Activated CD4-positive, alpha-beta T cell treated with anti-CD3 and anti-CD28 coated beads, Interleukin-2, amount 10 ng/mL, durations not matched to agents 24 days and 14 days (primary cell): ENCODE measurements at regions not wholly inside any gene's neighbourhood (a gene's known extent, or its start where the extent isn't known, plus 50 kb on each side); places are given as distances from the start of the nearest gene placed in this dataset.
"Not testable (repeated sequence)": the region's sequence is repeated elsewhere in the genome, so short reads cannot be mapped to it uniquely, and the experiment has no call there.

Experiments
- DNase-seq: peaks from one replicate; pipeline ENCODE4 v3.0.0; 2022
- H3K27ac Mint-ChIP-seq: one replicate; pipeline ENCODE4 v1.8.0; 2022; ENCODE audit warnings: mild to moderate bottlenecking, mixed read lengths
- H3K27me3 Mint-ChIP-seq: one replicate; pipeline ENCODE4 v1.8.0; 2022; ENCODE audit warnings: mixed read lengths
- H3K36me3 Mint-ChIP-seq: one replicate; pipeline ENCODE4 v1.8.0; 2022; ENCODE audit warnings: low read depth, mild to moderate bottlenecking, mixed read lengths
- H3K4me1 Mint-ChIP-seq: one replicate; pipeline ENCODE4 v1.8.0; 2021; ENCODE audit warnings: mixed read lengths
- H3K4me3 Mint-ChIP-seq: one replicate; pipeline ENCODE4 v1.8.0; 2022; ENCODE audit warnings: mild to moderate bottlenecking, moderate library complexity, mixed read lengths
- H3K9me3 Mint-ChIP-seq: one replicate; pipeline ENCODE4 v1.8.0; 2021; ENCODE audit warnings: mixed read lengths
- intact Hi-C: fragments of 100-400 bp; cut with micrococcal nuclease; formaldehyde crosslinking; loops from one replicate; pipeline ENCODE4 v1.15.1; 2023

DNA sequence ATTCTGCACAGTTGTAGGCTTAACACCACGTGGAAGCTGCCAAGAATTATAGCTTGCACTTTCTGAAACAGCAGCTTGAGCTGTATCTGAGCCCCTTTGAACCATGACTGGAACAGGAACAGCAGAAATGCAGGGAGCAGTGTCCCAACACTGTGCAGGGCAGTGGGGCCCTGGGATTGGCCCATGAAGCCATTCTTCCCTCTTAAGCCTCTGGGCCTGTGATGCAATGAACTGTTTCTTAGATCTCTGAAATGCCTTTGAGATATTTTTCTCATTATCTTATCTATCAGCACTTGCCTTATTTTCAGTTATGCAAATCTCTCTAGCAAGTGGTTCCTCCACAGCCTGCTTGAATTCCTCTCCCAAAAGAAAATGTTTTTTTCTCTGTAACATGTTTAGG, 87.0 kb upstream of the MTAP start:
- no peaks in the 10 kb centered on the region for H3K36me3 Mint-ChIP-seq
- H3K4me1 Mint-ChIP-seq, result peaks cover 8% of the 10 kb centered on the region
- intact Hi-C loops, result no loop called here
- DNase-seq, result no peak
- no peak overlapping the region for H3K27ac Mint-ChIP-seq
- H3K9me3 Mint-ChIP-seq, result no peaks in the 10 kb centered on the region
- peaks cover 39% of the 10 kb centered on the region for H3K27me3 Mint-ChIP-seq
- no peak overlapping the region for H3K4me3 Mint-ChIP-seq

DNA sequence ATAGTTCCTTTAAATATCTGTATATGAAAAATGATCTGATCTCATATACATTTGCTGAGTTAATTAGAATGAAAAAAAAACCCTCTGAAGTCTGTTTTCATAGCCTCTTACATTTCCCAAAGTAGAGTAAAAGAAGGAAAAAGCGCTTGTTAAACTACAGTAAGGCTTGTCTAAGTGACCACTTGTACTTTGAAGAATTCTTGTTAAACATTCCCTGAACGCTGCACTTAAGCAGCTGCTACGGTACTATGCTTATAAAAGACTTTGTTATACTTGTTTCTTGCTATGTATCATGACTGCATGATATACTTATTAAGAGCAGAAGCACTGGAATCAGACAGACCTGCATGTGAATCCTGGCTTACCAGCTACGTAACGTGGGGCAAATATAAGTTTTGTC, 81.7 kb upstream of the MTAP start:
- Mint-ChIP-seq H3K4me1 (no peaks in the 10 kb centered on the region), H3K27me3 (peaks cover 40% of the 10 kb centered on the region), H3K9me3 (no peaks in the 10 kb centered on the region), H3K4me3 (no peak overlapping the region), H3K36me3 (no peaks in the 10 kb centered on the region), H3K27ac (no peak overlapping the region)
- no peak for DNase-seq
- intact Hi-C loops, result no loop called here

DNA sequence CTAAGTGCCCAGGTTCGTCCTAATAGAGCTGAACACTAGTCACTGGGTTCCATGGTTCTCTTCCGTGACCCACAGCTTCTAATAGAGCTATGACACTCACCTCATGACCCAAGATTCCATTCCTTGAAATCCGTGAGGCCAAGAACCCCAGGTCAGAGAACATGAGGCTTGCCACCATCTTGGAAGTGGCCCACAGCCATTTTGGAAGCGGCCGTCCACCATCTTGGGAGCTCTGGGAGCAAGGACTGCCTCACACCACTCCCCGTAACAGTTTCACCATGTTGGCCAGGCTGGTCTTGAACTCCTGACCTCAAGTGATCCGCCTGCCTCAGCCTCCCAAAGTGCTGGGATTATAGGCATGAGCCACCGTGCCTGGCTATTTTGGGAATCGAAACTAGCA, 75.0 kb upstream of the MTAP start:
- H3K27ac Mint-ChIP-seq, DNase-seq, intact Hi-C loops, H3K4me3 Mint-ChIP-seq, H3K4me1 Mint-ChIP-seq, H3K36me3 Mint-ChIP-seq, H3K9me3 Mint-ChIP-seq: not testable (repeated sequence)
- peaks cover 37% of the 10 kb centered on the region for H3K27me3 Mint-ChIP-seq

DNA sequence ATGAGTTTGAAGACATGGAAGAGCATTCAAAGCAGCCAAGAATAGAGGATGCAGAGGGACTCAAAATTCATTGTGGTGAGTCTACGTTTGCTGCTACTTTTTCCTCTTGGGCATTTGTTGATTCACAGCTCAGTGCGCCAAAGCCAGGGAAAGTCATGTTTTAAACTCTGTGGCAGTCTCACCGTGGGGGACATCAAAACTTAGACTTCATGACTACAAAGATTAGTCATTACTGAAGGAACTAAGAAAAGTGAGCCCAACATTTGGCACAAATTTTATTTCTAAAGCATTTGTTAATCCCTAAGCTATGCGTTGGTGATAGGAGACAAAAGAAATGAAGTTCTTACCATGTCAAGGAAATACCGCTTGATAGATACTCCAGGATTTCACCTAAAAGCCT, 73.7 kb upstream of the MTAP start:
- H3K4me1 Mint-ChIP-seq, result no peaks in the 10 kb centered on the region
- no peak overlapping the region for H3K27ac Mint-ChIP-seq
- intact Hi-C loops, result no loop called here
- H3K36me3 Mint-ChIP-seq, result no peaks in the 10 kb centered on the region
- H3K27me3 Mint-ChIP-seq, result peaks cover 32% of the 10 kb centered on the region
- H3K4me3 Mint-ChIP-seq, result no peak overlapping the region
- H3K9me3 Mint-ChIP-seq, result no peaks in the 10 kb centered on the region
- DNase-seq, result no peak

DNA sequence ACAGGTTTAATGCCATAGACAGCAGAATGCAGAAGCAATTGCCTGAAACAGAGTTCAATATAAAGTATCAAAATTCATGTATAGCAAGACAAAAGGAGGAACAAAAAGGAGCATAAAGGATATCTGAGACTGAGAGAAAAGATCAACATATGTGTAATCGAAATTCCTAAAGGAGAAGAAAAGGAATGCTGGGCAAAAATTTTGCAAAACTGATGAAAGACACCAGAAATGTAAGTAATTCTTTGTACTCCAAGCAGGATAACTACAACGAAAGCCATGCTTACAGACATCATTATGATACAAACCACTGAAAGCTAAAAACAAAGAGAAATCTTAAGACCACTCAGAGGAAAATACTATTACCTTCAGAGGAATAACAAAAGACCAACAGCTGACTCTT, 72.8 kb upstream of the MTAP start:
- H3K9me3 Mint-ChIP-seq, result peaks cover 3% of the 10 kb centered on the region
- H3K4me1 Mint-ChIP-seq, result no peaks in the 10 kb centered on the region
- H3K4me3 Mint-ChIP-seq, result no peak overlapping the region
- no peaks in the 10 kb centered on the region for H3K36me3 Mint-ChIP-seq
- H3K27ac Mint-ChIP-seq, result no peak overlapping the region
- H3K27me3 Mint-ChIP-seq, result peaks cover 32% of the 10 kb centered on the region
- no peak for DNase-seq
- intact Hi-C loops, result no loop called here

DNA sequence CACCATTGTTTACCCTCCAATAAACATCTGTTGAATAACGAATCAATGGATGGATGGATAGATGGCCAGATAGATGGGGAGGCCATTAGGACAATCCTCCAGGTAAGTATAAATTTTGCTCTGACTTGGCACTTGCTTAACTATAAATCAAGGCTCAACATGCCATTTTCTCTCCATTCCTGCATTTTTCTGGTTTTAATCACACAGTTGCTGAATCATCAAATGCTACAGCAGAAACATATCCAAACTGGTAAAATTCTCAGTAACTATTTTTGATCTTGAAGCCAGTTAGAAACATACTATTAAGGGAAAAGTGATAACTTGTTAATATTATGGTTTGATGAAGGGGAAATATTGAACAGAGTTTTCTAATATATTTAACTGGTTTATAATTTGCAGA, 71.5 kb upstream of the MTAP start:
- no peak for DNase-seq
- H3K27me3 Mint-ChIP-seq, result peaks cover 24% of the 10 kb centered on the region
- no peaks in the 10 kb centered on the region for H3K36me3 Mint-ChIP-seq
- intact Hi-C loops, result no loop called here
- no peak overlapping the region for H3K4me3 Mint-ChIP-seq
- no peaks in the 10 kb centered on the region for H3K4me1 Mint-ChIP-seq
- peaks cover 3% of the 10 kb centered on the region for H3K9me3 Mint-ChIP-seq
- H3K27ac Mint-ChIP-seq, result no peak overlapping the region

DNA sequence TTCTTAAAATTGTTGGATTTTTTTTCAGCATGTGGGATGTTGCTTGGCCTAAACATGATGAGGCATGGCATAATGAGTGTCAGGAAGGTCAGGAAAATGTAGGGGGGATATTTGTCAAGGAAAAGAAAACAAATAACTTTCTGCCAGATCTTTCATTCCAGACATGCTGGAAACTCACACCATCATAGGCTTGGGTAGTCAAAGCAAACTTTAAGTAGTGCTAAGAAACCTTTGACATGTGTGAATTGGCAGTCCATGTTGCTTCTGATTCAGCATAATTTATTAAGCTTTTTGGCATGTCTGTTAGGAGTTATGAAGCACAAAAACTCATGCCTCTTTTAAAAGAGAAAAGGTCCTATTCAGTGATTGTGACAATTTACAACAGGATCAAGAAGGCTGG, 61.3 kb upstream of the MTAP start:
- DNase-seq, result no peak
- Mint-ChIP-seq H3K4me3 (no peak overlapping the region), H3K9me3 (peaks cover 3% of the 10 kb centered on the region), H3K27me3 (peaks cover 51% of the 10 kb centered on the region), H3K27ac (no peak overlapping the region), H3K36me3 (no peaks in the 10 kb centered on the region), H3K4me1 (no peaks in the 10 kb centered on the region)
- intact Hi-C loops, result no loop called here

DNA sequence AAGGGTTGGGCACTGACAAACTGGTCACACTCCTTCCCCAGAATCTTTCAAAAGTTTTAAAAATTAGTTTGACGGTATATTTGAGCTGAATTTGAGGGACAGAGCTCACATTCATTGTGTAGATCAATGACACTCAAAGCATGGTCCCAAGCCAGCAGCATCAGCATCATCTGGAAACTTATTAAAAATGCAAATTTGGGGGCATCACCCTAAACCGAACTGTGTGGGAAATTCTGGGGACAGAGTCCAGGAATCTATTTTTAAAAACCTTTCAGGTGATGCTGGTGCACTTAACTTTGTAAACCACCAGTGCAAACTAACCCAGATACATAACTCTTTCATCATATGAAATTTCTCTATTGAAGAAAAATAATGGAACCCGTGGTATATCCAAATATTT, 58.1 kb upstream of the MTAP start:
- no peak overlapping the region for H3K4me3 Mint-ChIP-seq
- H3K27me3 Mint-ChIP-seq, result peaks cover 63% of the 10 kb centered on the region
- no peak for DNase-seq
- H3K9me3 Mint-ChIP-seq, result peaks cover 3% of the 10 kb centered on the region
- intact Hi-C loops, result no loop called here
- H3K4me1 Mint-ChIP-seq, result no peaks in the 10 kb centered on the region
- no peaks in the 10 kb centered on the region for H3K36me3 Mint-ChIP-seq
- H3K27ac Mint-ChIP-seq, result no peak overlapping the region

DNA sequence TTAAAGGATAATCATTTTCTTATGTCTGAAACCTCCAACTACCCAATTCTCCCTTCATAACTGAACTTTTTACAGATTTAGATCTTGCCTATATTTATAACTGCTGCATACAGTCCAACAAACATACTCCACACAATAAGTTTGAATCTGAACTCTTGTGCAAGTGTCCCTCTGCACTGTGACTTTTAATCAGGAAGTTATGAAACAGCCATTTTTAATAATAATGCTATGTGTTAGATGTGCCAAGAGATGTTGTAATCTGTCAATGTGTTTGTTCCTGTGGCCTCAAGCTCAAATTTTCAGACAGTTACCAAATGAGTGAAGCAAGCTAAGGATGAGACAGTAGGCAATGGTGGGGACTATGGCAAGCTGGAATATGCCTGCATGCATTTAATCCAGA, 57.6 kb upstream of the MTAP start:
- Mint-ChIP-seq H3K27ac (no peak overlapping the region), H3K27me3 (peaks cover 63% of the 10 kb centered on the region), H3K9me3 (no peaks in the 10 kb centered on the region), H3K36me3 (no peaks in the 10 kb centered on the region), H3K4me1 (no peaks in the 10 kb centered on the region), H3K4me3 (no peak overlapping the region)
- intact Hi-C loops, result no loop called here
- no peak for DNase-seq

DNA sequence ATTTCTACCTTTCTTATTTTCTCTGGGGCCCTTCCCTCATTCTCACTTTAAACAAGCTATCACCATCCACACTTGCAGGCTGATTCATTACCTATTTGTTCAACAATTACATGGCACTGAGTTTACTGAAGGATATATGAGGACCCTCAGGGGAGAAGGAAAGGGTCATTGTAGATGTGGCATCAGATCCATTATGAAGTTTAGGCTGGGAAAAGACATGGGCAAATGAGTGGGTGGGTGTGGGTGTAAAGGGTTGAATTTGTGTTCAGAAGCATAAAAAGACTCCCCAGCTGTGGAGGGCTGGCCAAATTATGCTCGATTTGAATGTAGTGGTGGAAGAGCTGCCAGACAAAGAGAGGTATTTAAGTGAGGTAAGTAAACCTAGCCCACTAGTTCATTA, 55.9 kb upstream of the MTAP start:
- no peaks in the 10 kb centered on the region for H3K36me3 Mint-ChIP-seq
- intact Hi-C loops, result no loop called here
- no peak overlapping the region for H3K27ac Mint-ChIP-seq
- no peaks in the 10 kb centered on the region for H3K9me3 Mint-ChIP-seq
- no peak for DNase-seq
- no peaks in the 10 kb centered on the region for H3K4me1 Mint-ChIP-seq
- H3K4me3 Mint-ChIP-seq, result no peak overlapping the region
- peaks cover 69% of the 10 kb centered on the region for H3K27me3 Mint-ChIP-seq

DNA sequence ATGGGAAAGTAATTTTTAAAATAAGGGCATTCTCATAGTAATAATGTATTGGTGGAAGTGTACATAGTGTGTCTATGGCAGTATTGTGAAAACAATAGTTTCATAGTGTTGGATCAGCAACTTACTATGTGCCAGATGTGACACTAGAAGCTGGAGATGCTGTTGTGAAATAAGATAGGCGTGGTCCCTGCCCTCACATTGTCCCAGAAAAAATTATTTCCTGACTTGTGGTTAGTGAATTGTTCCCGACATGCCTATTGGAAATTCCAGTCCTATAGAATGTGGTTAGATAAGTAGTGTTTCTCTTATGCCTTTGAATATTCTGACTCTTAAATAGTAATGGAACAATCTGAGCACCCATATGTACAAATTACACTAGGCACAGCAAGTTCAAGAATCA, 55.3 kb upstream of the MTAP start:
- Mint-ChIP-seq H3K27ac (no peak overlapping the region), H3K4me1 (no peaks in the 10 kb centered on the region)

DNA sequence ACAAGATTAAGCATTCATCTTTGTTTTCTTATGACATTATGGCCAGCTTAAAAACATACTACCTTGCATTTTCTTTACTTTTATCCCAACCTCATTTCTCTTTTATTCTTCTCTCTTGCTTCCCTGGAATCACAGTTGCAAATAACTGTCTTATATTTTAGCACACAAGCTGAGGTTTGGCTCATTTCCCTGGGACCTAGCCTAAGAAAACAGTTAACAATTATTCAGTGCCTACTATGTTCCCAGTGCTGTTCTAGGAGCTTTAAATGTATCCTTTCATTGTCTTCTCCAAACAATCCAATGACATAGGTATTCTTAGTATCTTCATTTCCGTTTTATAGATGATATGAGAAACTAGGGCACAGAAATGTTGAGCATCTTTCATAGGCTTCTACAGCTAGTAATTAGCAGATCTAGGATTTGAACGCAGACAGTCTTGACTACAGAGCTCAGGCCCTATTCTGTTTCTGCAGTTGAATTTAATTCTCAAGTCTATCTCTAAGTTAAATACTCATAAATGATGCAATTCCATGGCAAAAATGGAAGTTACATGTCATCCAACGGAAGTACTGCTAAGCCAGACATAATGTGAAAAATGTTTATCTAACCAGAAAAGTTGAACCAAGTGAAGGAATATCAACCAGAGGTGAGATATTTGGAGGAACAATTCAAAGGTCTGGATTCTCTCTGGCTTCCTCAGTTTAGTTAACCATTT, 52.3 kb upstream of the MTAP start:
- no peak overlapping the region for H3K27ac Mint-ChIP-seq
- no peaks in the 10 kb centered on the region for H3K4me1 Mint-ChIP-seq
- H3K9me3 Mint-ChIP-seq, result no peaks in the 10 kb centered on the region
- intact Hi-C loops, result loop anchor here (5.0 kb wide), 1 partner anchor 37 kb away; no protein-coding TSS in a partner anchor
- DNase-seq, result peak; percentile 4
- peaks cover 79% of the 10 kb centered on the region for H3K27me3 Mint-ChIP-seq
- H3K4me3 Mint-ChIP-seq, result no peak overlapping the region
- no peaks in the 10 kb centered on the region for H3K36me3 Mint-ChIP-seq

More for the DNA sequence above, 55.3 kb upstream of the MTAP start:
- Mint-ChIP-seq H3K36me3 (no peaks in the 10 kb centered on the region), H3K9me3 (no peaks in the 10 kb centered on the region), H3K4me3 (no peak overlapping the region), H3K27me3 (peaks cover 69% of the 10 kb centered on the region)
- intact Hi-C loops, result no loop called here
- no peak for DNase-seq

DNA sequence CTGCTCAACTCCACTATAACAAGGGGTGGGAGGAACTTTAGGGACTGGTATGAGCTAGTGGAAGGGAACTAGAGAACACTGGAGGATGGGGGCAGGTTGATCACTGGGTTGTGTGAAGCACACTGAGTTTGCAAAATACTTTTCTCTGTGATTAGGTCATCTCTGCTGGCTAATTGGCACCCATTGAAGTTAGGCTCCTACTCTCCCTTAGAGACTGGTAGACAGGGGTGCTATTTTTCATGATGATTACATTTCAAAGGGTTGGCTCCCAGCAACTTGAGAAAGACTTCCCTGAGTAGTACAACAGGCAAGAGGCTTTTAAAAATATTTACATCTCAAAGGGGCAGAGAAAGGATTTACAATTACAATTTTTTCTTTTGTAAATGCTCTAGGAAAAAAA, 50.4 kb upstream of the MTAP start:
- Mint-ChIP-seq H3K4me1 (no peaks in the 10 kb centered on the region), H3K9me3 (no peaks in the 10 kb centered on the region), H3K27ac (no peak overlapping the region), H3K27me3 (peaks cover 78% of the 10 kb centered on the region), H3K4me3 (no peak overlapping the region), H3K36me3 (no peaks in the 10 kb centered on the region)
- DNase-seq, result no peak
- intact Hi-C loops, result loop anchor here (5.0 kb wide), 1 partner anchor 35 kb away; no protein-coding TSS in a partner anchor
